ENCODE measurements at regions not wholly inside any gene's neighbourhood (a gene's known extent, or its start where the extent isn't known, plus 50 kb on each side); places are given as distances from the start of the nearest gene placed in this dataset.

- TF ChIP-seq POLR2A (IDR thresholded peaks at IDR 0.05) (no peak), CTCF (IDR thresholded peaks at IDR 0.05) (no peak), POLR2AphosphoS5 (IDR thresholded peaks at IDR 0.05; ENCODE audit: insufficient read depth in 1 of 2, low read depth in 1 of 2) (no peak)
- no peaks in the 10 kb centered on the region for H3K27me3 ChIP-seq
- DNase-seq (ENCODE audit: extremely low spot score in 2 of 2): no peak
- no peak overlapping the region for H3K27ac ChIP-seq
- H3K4me3 ChIP-seq: no peak overlapping the region
- no peaks in the 10 kb centered on the region for H3K9me3 ChIP-seq
- intact Hi-C loops (cut with DNase I): no loop called here
- H3K4me1 ChIP-seq: no peaks in the 10 kb centered on the region
- H3K36me3 ChIP-seq: no peaks in the 10 kb centered on the region
Measured at GRCh38 chr10:10515479-10516204, 502.0 kb upstream of the CELF2 start.

GRCh38 chr10:10516346-10517130, 501.1 kb upstream of the CELF2 start:
- H3K27ac ChIP-seq: no peak overlapping the region
- no peaks in the 10 kb centered on the region for H3K4me1 ChIP-seq
- H3K4me3 ChIP-seq: no peak overlapping the region
- H3K27me3 ChIP-seq: no peaks in the 10 kb centered on the region
- TF ChIP-seq POLR2A (IDR thresholded peaks at IDR 0.05) (no peak), CTCF (IDR thresholded peaks at IDR 0.05) (no peak), POLR2AphosphoS5 (IDR thresholded peaks at IDR 0.05; ENCODE audit: insufficient read depth in 1 of 2, low read depth in 1 of 2) (no peak)
- H3K36me3 ChIP-seq: no peaks in the 10 kb centered on the region
- no peak for DNase-seq (ENCODE audit: extremely low spot score in 2 of 2)
- intact Hi-C loops (cut with DNase I): no loop called here
- H3K9me3 ChIP-seq: no peaks in the 10 kb centered on the region

GRCh38 chr10:10517866-10518265, 499.8 kb upstream of the CELF2 start:
- intact Hi-C loops (cut with DNase I): no loop called here
- H3K4me3 ChIP-seq: no peak overlapping the region
- no peaks in the 10 kb centered on the region for H3K4me1 ChIP-seq
- no peak overlapping the region for H3K27ac ChIP-seq
- no peak for DNase-seq (ENCODE audit: extremely low spot score in 2 of 2)
- H3K27me3 ChIP-seq: no peaks in the 10 kb centered on the region
- H3K9me3 ChIP-seq: no peaks in the 10 kb centered on the region
- TF ChIP-seq CTCF (IDR thresholded peaks at IDR 0.05): no peak
- no peak for TF ChIP-seq POLR2AphosphoS5 (IDR thresholded peaks at IDR 0.05; ENCODE audit: insufficient read depth in 1 of 2, low read depth in 1 of 2)
- no peak for TF ChIP-seq POLR2A (IDR thresholded peaks at IDR 0.05)
- H3K36me3 ChIP-seq: no peaks in the 10 kb centered on the region

GRCh38 chr10:10519674-10520073, 498.0 kb upstream of the CELF2 start:
- no peaks in the 10 kb centered on the region for H3K4me1 ChIP-seq
- H3K27me3 ChIP-seq: no peaks in the 10 kb centered on the region
- no peak for DNase-seq (ENCODE audit: extremely low spot score in 2 of 2)
- TF ChIP-seq CTCF (IDR thresholded peaks at IDR 0.05) (no peak), POLR2A (IDR thresholded peaks at IDR 0.05) (no peak), POLR2AphosphoS5 (IDR thresholded peaks at IDR 0.05; ENCODE audit: insufficient read depth in 1 of 2, low read depth in 1 of 2) (no peak)
- no peak overlapping the region for H3K4me3 ChIP-seq
- no peak overlapping the region for H3K27ac ChIP-seq
- no peaks in the 10 kb centered on the region for H3K9me3 ChIP-seq
- no peaks in the 10 kb centered on the region for H3K36me3 ChIP-seq
- intact Hi-C loops (cut with DNase I): no loop called here
